Kidney (tissue), 13 donors: ENCODE measurements at regions not wholly inside any gene's neighbourhood (a gene's known extent, or its start where the extent isn't known, plus 50 kb on each side); places are given as distances from the start of the nearest gene placed in this dataset.
"Not testable (repeated sequence)": the region's sequence is repeated elsewhere in the genome, so short reads cannot be mapped to it uniquely, and the experiment has no call there.

Experiments
- DNase-seq, 5 donors: peaks; one replicate each; pipeline ENCODE4 v3.0.0-alpha.2; 2013 to 2020
- FAIRE-seq: peaks from 2 replicates; lab custom pipeline; 2012; peaks lifted over from hg19 to GRCh38; lab: Jason Lieb, UNC
- H3K27ac ChIP-seq, 2 donors: one replicate each; pipeline ENCODE4 v1.7.0; 2013; ENCODE audit warnings: low read depth in 2 of 2, low read length in 2 of 2, inconsistent platforms in 1 of 2
- H3K27me3 ChIP-seq: one replicate; pipeline ENCODE4 v1.7.1; 2013; ENCODE audit warnings: low read length, inconsistent platforms; ENCODE audit not compliant: control insufficient read depth, insufficient read depth
- H3K36me3 ChIP-seq, 3 donors: one replicate each; pipeline versions ENCODE4 v1.7.0 to v1.7.1; 2013; ENCODE audit warnings: low read length in 3 of 3, control low read depth in 1 of 3, inconsistent platforms in 1 of 3; ENCODE audit not compliant: insufficient read depth in 3 of 3, control insufficient read depth in 2 of 3
- H3K4me1 ChIP-seq, 3 donors: one replicate each; pipeline versions ENCODE4 v1.7.0 to v1.7.1; 2013; ENCODE audit warnings: low read length in 3 of 3, inconsistent platforms in 1 of 3, low read depth in 1 of 3; ENCODE audit not compliant: control insufficient read depth in 2 of 3, insufficient read depth in 2 of 3
- H3K4me3 ChIP-seq, 3 donors: one replicate each; pipeline versions ENCODE4 v1.7.0 to v1.8.1; 2013; ENCODE audit warnings: low read length in 3 of 3, control low read depth in 1 of 3, inconsistent platforms in 1 of 3
- H3K9ac ChIP-seq, 3 donors: one replicate each; pipeline versions ENCODE4 v1.7.0 to v1.7.1; 2013; ENCODE audit warnings: low read length in 3 of 3, control low read depth in 1 of 3, inconsistent platforms in 1 of 3
- H3K9me3 ChIP-seq, 3 donors: one replicate each; pipeline versions ENCODE4 v1.7.0 to v1.7.1; 2013; ENCODE audit warnings: low read length in 3 of 3, control low read depth in 1 of 3, inconsistent platforms in 1 of 3; ENCODE audit not compliant: control insufficient read depth in 2 of 3, insufficient read depth in 1 of 3
- intact Hi-C: fragments of 100-400 bp; cut with DNase I; formaldehyde crosslinking; loops from one replicate; pipeline ENCODE4 v1.11.1; 2022
- TF ChIP-seq, protein P1 (sequence below): IDR thresholded peaks from 3 replicates; pipeline ENCODE4 v1.5.1; 2012; ENCODE audit warnings: mild to moderate bottlenecking, moderate library complexity, borderline replicate concordance; ENCODE audit not compliant: insufficient read depth; ENCODE audit errors: extremely low read depth
- donor health status: control.
- donor health status: control.
- donor health status: control.
- donor health status: control.
- donor health status: control.
- donor health status: DM: yes; HTN: yes; CAD: no.
- donor health status: Normal renal cell carcinoma (clear cell type).

DNA sequence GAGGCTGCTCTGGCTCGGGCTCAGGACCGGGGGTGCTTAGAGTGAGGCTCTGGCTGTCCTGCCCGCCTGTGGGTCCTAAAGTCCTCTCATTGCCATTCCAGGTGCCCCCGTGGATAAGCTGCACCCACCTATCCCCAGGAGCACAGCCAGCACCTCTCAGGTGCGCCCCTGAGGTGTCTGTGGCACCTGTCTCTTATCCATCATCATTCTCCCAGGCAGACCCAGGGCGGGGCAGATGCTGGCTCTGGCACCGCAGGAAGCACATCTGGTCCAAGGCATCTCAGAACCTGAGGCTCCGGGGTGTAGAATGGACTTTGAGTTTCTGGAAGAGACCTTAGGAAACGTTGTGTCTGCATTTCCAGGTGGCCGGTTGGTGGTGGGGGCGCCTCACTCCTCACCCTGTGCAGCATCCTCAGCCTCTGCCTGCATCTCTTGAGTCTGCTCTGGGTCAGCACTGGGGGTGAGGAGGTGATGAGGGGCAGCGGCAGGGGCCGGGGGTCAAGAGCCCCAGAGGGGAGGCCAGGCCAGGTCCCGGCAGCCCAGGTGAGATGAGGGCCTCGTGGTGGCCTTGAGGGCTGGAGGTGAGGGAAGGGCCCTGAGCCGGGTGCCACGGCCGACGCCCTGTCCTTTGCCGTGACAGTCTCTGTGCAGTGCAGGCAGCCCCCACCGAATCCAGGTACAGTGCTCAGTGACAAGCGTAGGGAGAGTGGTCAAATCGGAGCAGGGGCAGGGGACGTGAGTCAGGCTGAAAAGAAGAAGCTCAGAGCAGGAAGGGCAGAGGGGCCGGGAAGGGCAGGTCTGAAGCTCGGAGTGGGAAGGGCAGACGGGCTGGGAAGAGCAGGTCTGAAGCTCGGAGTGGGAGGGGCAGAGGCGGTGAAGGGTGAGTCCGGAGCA is 173.5 kb downstream of the NPIPB11 start:
- Histone ChIP-seq H3K9me3 (no peaks in the 10 kb centered on the region), H3K27me3 (no peaks in the 10 kb centered on the region), H3K4me3 (no peak overlapping the region), H3K9ac (no peak overlapping the region), H3K36me3 (no peaks in the 10 kb centered on the region), H3K4me1 (peaks cover 0 to 5% (median 0%) of the 10 kb centered on the region in 3 donors), H3K27ac (no peak overlapping the region)
- DNase-seq (no peak), FAIRE-seq (no peak)
- TF ChIP-seq, protein P1, sequence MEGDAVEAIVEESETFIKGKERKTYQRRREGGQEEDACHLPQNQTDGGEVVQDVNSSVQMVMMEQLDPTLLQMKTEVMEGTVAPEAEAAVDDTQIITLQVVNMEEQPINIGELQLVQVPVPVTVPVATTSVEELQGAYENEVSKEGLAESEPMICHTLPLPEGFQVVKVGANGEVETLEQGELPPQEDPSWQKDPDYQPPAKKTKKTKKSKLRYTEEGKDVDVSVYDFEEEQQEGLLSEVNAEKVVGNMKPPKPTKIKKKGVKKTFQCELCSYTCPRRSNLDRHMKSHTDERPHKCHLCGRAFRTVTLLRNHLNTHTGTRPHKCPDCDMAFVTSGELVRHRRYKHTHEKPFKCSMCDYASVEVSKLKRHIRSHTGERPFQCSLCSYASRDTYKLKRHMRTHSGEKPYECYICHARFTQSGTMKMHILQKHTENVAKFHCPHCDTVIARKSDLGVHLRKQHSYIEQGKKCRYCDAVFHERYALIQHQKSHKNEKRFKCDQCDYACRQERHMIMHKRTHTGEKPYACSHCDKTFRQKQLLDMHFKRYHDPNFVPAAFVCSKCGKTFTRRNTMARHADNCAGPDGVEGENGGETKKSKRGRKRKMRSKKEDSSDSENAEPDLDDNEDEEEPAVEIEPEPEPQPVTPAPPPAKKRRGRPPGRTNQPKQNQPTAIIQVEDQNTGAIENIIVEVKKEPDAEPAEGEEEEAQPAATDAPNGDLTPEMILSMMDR, result no peak
- intact Hi-C loops, result no loop called here

DNA sequence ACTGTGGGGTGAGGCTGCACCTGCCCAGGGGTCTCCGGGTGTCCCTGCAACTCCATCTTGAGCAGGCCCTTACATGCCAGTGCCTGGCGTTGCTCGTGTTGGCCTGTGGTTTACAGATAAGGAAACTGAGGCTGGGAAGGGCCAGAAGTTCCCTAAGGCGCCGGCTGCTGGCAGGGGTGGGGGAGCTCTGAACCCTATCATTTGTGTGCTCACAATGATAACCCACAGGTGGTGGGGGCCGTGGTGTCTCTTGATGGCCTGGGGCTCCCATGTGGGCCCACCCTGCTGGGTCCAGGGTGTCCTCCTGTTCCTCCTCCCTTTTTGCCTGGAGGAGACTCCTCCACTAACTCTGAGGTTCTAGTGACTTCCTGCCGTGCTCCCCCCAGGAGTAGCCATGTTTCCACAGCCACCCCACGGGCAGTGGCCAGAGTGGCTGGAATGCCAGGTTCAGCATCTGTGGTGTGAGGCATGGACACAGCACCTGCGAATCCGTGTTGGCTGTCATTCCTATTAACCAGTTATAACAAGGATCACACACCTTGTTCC is 174.3 kb downstream of the NPIPB11 start:
- intact Hi-C loops, H3K9me3 ChIP-seq, DNase-seq, H3K36me3 ChIP-seq, H3K27ac ChIP-seq, H3K4me3 ChIP-seq, H3K4me1 ChIP-seq, FAIRE-seq, H3K9ac ChIP-seq, H3K27me3 ChIP-seq: not testable (repeated sequence)

DNA sequence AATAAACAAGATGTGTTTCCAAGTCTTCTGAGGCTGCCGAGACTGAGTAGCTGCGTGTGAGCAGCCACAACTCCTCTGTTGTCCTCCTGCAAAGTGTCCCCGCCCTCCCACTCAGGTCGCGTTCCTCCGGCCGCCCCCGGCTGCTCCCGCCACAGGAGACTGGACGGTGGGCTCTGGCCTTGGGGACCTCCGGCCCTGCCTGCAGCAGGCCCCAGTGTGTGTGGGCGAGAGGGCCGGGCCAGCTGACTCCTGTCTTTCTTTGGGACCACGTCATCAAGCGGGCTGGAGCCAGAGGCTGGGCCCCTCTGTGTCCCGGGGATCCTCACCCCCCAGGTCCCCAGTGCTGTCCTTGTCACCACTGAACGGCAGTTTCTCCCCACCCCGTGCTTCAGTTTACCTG is 175.3 kb downstream of the NPIPB11 start:
- no peaks in the 10 kb centered on the region for H3K27me3 ChIP-seq
- H3K27ac ChIP-seq, result no peak overlapping the region
- no peak for FAIRE-seq
- H3K4me1 ChIP-seq, result peaks cover 0 to 5% (median 0%) of the 10 kb centered on the region in 3 donors
- no peaks in the 10 kb centered on the region for H3K9me3 ChIP-seq
- TF ChIP-seq, protein P1, result no peak
- no peaks in the 10 kb centered on the region for H3K36me3 ChIP-seq
- no peak overlapping the region for H3K4me3 ChIP-seq
- no peak overlapping the region for H3K9ac ChIP-seq
- intact Hi-C loops, result no loop called here
- peak in 4 of 5 donors; percentile 48 to 74 (median 65) for DNase-seq

DNA sequence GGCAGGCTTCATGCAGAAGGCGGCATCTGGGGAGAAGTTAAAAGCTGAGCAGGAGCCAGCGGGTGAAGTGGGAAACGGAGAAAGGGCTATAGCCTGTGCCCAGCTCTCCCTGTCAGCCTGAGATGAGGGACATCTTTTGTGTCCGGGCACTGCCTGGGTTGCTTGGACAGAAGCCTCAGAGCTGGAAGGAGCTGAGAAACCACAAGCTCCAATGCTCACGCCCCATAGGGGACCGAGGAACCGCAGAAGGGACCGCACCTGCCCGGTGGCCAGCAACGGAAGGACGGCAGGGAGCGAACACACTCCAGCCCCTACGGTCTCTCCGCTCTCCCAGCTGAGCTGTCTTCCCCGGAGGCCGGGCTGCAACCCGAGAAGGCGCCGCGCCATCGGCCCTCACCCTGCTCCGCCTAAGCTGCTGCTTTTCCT is 175.8 kb downstream of the NPIPB11 start:
- H3K9me3 ChIP-seq, result no peaks in the 10 kb centered on the region
- DNase-seq, result peak in 4 of 5 donors; percentile 71 to 78 (median 74)
- H3K27me3 ChIP-seq, result no peaks in the 10 kb centered on the region
- TF ChIP-seq, protein P1, result no peak
- H3K4me3 ChIP-seq, result no peak overlapping the region
- no peak overlapping the region for H3K27ac ChIP-seq
- no peak for FAIRE-seq
- intact Hi-C loops, result no loop called here
- H3K9ac ChIP-seq, result no peak overlapping the region
- peaks cover 0 to 5% (median 0%) of the 10 kb centered on the region in 3 donors for H3K4me1 ChIP-seq
- H3K36me3 ChIP-seq, result no peaks in the 10 kb centered on the region

DNA sequence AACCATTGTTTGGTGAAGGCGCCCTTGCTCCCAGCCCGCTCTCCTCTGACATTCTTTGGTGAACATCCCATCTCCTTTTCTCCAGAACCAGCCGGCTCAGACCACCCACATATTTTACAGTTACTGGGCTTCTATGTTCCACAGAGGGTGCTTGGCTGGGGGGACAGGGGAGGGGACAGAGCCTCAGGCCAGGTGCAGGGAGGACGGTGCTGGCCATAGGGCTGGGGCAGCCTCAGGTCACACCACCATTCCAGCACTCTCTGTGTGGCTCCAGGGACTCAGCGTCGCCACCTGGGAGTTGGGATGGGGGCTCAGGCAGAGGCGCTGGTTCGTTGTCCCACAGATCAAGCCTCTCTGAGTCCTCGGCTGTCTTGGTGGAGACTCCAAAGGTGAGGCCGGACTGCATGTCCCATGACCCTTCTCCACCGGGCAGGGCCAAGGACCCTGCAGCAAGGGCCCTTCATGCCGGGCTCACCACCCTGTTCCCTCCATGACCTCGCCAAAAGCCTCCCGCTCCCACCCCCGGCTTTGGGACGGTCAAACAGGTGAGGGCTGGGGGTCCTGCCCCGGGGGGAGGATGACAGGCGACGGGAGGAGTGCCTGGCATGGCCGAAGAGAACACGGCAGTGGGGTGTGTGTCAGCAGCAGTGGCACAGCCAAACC is 176.4 kb downstream of the NPIPB11 start:
- H3K9me3 ChIP-seq, H3K36me3 ChIP-seq, intact Hi-C loops, H3K27me3 ChIP-seq, H3K4me1 ChIP-seq, H3K27ac ChIP-seq, H3K9ac ChIP-seq, H3K4me3 ChIP-seq, FAIRE-seq: not testable (repeated sequence)
- DNase-seq, result peak in 1 of 5 donors; percentile 57
